HG03095 (cell line): ENCODE measurements at regions not wholly inside any gene's neighbourhood (a gene's known extent, or its start where the extent isn't known, plus 50 kb on each side); places are given as distances from the start of the nearest gene placed in this dataset.
A peak's percentile ranks its signal among the peaks of the same experiment; 100 is the strongest.

Source experiments
- ATAC-seq: cut with Tn5 transposase; IDR thresholded peaks from one replicate; pipeline ENCODE4 v1.9.1; 2021; ENCODE audit warnings: moderate library complexity; ENCODE audit not compliant: unreplicated experiment

DNA sequence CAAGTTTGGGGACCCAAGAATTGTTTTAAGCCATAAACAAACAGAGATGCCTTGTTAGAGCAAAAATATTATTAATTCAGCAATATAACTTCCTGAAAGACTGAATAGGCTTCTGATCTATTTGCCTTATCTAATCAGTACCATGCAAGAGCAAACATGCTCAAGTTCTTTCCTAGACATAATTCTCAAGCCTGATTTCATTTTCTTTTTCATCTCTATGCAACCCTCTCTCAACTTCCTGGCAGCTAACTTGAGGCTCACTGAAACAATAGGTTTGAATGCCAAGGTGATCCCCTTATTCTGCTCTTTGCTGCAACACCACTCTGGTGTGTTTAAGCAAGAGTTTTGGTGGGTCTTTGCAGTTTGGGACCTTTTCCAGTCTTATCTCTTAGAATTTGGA, 230.9 kb upstream of the CD96 start:
- no peak for ATAC-seq

DNA sequence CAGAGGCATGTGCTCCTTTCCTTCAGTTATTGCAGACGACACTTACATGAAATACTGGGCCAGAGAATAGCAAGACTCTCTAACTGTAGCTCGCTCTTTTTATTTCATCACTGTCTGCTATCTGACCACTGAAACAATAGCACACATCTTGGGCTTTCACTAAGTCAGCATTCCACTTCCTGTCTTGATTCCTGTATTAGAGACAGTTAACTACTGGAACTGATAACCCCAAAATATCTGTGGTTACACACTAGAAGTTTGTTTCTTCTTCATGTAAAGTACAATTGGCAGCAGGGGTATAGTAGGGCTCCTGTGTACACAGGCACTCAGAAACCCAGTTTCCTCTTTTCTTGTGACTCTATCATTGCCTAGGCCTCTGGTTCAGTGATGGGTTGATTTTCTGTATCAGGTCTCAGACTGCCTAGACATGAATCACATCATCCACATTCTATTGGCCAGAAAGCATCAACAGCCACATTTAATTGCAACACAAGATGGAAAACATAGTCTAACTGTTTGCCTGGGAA, 230.2 kb upstream of the CD96 start:
- peak; percentile 93 for ATAC-seq

DNA sequence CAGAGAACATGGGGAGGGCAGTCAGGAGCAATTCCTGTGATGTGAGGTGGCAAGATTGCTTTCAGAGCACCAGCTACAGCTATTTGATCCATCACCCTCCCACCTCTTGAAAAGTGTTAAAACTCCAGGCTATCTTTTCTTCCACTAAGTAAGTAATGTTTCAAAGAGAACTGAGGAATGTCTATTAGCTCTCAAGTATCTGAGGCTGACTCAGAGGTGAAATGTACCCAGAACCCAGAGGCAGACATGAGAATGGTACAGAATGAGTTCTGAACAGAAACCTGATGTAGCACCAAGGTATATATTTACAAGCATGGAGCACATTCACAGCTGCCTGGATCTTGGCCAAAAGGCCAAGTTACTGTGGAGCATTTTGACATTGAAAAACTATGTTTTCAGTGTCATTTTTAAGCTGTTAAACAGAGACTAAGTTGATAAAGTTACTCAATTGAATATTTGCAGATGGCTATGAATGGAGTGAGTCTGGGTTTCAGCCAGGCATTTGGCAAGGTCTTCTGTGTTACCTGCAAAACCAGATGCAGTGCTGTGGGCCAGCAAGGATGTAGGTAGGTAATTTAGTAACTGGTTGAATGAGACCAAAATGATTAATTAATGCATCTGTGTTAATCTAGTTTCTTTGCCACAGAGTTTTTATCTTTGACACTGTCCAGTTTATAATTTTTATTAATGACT, 227.7 kb upstream of the CD96 start:
- no peak for ATAC-seq

DNA sequence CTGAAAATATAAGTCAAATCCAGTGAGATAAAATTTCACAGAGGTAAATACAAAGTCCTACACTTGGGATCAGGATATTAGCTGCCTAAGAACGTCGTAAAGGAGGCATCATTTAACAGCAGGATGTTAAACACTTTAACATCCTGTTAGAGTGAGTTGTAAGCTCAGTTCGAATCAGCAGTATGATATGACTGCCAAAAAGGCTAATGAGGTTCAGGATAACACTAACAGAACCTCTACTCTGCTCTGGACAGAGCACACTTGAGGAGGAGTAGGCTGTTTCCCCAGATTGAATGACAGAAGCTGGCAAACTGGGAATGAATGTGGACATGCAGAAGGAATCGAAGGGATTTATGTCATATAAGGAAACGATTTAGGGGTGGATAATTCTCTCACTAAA, 227.1 kb upstream of the CD96 start:
- ATAC-seq, result no peak

DNA sequence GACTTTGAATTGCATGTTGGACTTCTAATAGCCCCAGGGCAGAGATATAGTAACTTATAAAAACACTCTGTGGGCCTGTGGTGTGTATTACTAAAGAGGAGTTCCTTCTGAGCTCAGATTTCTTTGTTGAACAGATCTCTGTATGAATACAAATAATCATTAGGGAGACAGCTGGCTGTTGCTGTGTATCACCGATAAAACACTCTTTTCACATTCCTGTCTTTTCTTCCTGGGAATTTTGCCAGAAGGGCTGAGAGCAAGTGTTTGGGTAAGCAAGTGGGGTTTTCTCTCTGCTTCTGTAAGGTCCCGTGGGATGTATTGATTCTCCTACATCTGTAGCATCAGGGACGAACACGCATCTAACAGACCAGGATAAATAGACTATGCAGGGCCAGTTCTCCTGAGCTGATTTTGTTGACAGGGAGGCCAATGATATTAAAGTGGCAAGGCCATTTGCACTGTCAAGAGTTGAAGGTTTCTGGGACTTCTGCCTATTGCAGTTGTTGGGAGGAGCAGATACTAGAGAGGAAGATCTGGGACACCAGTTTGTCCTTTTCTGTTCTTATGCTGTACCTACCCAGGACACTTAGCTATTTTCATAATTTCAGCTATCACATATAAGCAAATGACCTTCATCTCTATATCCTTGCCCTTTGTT, 225.9 kb upstream of the CD96 start:
- no peak for ATAC-seq

DNA sequence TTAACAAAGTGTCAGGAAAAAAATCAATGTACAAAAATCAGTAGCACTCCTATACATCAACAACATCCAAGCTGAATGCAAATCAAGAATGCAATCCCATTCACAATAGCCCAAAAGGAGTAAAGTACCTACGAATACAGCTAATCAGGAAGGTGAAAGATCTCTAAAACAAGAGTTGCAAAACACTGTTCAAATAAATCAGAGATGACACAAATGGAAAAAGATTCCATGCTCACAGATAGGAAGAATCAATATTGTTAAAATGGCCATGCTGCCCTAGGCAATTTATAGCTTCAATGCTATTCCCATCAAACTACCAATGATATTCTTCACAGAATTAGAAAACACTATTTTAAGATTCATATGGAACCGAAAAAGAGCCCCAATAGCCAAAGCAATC, 223.7 kb upstream of the CD96 start:
- no peak for ATAC-seq

DNA sequence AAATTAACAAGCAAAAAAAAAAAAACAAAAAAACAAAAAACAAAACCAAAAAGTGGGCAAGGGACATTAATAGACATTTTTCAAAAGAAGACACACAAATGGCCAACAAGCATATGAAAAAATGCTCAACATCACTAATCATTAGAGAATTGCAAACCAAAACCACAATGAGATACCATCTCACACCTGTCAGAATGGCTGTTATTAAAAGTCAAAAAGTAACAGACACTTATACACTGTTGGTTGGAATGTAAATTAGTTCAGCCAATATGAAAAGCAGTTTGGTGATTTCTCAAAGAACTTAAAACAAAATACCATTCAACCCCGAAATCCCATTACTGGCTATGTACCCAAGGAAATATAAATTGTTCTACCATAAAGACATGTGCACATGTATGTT, 222.4 kb upstream of the CD96 start:
- ATAC-seq, result no peak

DNA sequence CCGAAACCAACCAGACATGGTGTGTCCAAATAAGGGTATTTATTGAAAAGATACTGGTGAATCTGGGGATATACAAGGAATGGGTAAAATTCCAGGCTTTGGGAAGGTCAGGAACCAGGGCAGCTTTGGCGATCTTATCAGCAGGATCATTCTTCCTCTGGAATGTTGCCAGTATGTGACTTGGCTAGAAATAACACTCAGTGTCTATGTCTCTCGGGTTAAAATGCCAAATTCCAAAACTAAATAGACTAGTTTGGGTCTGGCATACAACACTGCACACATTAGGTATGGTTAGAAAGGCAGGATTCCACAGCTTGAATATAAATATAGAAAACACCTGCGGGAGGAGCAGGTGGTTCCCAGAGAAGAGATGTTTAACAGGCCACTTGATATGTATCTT, 220.2 kb upstream of the CD96 start:
- no peak for ATAC-seq

DNA sequence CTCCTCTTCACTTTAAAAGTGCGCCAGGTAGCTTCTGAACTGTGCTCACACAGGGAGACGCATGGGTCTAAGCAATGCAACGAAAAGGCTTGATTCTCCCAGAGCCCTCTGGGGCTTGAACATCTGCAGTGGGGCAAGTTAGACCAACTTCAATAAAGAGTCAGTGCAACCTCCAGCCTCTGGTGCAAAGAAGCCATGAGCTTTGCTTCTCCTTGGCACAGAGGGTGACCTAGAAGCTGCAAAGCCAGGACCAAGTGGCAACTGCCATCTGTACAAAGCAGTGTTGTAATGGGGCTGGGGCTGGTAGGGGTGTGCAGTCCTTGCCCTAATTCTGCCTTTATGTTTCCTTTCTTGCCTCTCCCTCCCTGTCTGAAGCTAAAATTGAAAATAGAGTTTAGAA, 219.0 kb upstream of the CD96 start:
- no peak for ATAC-seq

DNA sequence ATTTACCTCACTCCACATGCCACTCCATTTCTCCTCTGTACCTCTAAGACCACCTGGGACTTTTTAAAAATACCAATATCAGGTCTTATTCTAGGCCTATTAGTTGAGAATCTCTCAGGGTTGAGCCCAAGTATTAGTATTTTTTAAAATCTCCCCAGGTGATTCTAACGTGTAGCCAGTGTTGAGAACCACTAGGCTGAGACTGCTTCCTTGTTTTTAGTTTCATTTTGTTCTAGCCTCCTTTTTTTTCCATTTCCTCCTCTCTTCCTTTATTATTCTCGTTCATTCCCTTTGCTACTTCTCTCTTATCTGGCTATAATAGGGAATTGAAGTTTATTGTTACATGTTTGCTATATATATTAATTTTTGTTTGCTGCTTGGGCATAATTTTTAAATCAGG, 217.8 kb upstream of the CD96 start:
- no peak for ATAC-seq

DNA sequence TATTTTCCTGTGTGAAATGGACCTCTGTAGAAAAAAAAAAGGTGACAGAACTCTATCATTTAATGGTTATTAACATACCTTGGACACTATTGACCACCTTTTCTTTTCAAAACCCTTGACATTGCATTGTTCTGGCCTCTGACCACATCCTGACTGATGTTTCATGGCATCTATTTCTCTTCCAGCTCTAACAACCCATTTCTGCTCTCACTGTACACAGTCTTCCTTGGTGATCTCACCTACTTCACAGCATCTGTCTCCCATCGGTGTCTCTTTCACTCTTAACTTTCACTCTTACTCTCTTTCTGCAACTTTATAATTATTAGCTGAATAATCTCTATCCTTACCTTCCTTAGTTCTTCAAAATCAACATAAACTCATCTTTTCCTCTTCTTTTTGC, 217.4 kb upstream of the CD96 start:
- peak; percentile 46 for ATAC-seq

DNA sequence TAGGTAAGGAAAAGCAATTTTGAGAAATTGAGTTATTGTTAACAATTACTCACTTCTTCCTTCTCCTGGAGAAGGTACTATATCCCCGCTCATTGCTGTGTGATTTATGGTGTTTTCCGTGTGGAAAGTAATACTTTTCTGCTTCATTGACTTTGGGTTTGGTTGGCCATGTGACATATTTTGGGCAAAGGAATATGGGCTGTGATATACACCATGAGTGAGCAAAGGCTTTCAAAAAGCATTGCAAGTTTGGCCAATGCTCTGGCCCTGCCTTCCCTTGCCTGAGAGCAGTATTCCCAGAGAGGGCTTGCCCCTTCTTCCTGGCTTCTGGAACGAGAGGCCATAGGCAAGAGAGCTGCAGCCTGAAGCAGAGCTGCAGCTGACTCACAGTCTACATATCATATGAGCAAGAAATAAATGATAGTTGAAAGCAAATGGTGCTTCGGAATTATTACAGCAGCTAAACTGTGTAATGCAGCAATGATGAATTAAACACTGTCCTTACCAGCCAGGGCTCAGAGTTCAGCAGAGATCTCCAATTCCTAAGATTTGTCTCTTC, 216.8 kb upstream of the CD96 start:
- ATAC-seq, result no peak

DNA sequence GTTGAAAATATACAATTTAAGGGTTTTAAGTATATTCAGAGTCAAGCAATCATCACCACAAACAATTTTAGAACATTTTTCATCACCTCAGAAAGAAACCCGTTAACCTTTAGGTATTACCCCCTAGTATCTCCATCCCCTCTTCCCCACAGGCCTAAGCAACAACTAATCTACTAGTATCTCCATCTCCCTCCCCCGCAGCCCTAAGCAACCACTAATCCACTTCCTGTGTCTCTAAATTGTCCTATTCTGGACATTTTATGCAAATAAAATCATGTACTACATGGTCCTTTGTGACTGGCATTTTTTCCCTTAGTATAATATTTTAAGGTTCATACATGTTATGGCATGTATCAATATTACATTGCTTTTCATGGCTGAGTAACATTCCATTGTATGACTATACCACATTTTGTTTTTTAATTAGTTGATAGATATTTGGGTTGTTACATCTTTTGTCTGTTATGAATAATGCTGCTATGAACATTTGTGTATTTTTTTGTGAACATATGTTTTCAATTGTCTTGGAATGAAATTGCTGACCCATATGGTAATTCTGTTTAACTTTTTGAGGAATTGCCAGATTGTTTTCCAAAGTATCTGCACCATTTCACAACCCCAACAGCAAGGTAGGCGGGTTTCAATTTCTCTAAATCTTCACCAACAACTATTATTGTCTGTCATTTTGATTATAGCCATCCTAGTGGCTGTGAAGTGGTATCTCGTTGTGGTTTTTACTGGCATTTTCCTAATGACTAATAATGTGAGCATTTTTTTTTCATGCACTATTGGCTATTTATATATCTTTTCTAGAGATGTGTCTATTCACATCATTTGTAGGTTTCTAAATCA, 215.6 kb upstream of the CD96 start:
- ATAC-seq, result peak; percentile 51

DNA sequence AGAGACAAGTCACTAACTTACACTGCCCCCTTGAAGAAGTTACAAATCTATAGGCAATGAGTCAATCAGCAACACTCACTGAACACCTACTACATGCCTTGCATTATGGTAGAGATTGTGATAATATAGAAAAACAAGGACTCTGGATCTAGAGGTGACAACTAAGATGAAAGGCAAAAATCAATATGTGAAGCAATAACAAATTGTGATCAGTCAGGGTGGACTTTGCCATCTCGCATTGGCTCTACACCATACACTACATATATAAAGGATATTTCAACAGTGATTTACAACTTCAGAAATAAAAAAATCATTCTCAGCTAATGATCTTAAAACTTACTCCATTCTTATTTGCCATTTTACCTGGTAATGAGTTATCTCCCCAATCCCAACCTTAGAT, 210.7 kb upstream of the CD96 start:
- no peak for ATAC-seq

DNA sequence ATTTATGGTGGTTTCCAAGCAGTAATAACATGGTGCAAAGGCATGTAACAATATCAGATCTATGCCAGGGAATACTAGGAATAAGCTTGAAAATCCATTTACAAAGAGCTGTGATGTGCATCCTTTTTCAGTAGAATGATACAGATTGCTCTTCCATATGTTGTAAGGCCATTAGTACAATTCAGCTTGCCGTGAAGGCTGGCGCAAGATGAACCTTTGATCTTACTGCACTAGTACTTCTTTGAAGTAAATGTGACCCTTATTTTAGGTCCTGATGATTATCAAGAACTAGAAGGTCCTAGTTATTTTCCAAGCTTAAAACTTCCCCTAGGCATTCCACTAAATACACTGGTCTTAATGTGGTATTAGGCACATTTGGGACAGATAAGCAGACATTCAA, 210.1 kb upstream of the CD96 start:
- ATAC-seq, result no peak

DNA sequence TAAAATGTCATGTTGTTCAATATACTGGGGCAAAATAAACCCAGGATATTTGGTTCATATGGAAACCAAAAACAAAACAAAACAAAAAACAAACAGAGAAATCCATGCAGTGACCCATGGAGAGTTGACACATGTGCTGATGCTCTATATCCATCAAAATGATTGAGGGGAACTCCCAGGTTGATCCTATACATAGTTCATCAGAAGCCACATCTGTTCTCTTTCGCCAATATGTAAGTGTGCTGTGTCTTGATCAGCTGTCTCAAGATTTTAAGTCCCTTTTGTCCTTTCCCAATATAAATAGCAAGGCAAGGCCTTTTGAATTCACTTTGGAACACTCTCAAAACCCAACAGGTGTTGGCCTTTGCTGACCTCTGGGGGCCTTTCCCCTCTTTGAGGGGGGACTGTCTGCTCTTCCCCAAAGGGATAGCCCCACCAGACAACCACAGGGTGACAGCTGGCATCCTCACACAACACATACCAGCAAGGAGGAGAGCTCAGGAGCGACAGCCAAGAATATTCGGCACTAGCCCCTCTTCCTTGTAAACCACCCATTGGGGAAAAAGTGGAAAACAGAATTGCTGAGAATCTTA, 209.4 kb upstream of the CD96 start:
- ATAC-seq, result no peak

DNA sequence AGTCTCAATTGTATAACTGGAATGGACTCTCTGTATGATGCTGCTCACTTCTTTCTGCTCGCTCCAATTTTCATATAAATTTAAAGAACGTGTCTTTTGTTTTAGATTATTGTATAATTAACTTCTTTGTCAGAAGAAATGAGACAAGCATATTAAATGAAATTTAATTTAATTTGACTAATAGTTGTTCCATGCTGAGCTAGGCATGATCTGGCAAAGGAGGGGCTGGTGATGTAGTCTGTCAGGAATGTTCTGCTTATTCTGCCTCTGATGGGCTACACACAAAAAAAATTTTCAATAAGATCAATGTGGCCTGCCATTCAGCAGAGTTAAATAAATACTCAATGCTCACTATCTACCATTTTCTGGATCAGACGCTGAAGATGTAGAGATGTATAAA, 208.4 kb upstream of the CD96 start:
- ATAC-seq, result no peak

DNA sequence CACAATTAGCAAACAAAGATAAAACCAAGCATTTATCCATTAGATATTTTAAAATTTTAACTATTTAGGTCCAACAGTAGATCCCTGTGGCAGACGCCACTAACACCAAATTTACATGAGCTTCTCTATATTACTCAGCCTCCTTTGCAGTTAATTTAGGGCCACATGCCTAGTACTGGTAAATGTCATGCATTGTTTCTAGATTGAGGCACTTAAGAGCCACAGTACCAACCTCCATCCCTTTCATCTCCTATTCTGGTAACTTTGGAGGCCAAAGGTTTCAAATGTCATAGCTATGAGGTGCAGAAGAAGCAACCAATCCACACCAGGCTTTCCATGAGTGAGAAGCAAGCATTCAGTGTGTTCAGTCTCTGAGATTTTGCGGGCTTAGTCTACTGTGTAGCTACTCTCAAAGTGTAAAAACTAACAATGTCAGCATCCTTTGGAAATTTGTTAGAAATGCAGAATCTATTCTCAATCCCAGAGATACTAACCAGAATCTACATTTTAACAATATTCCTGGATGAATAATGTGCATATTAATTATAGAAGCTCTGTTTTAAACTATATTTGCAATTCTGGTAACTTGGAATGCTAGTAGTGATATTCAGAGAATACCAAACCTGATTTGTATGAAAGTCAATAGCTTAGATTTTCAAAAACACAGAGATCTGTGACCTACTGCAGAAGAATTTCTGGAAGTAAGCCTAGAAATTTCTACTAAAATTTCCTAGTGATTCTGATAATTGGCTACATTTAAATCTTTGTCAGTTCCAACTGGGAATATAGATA, 206.3 kb upstream of the CD96 start:
- ATAC-seq, result no peak

DNA sequence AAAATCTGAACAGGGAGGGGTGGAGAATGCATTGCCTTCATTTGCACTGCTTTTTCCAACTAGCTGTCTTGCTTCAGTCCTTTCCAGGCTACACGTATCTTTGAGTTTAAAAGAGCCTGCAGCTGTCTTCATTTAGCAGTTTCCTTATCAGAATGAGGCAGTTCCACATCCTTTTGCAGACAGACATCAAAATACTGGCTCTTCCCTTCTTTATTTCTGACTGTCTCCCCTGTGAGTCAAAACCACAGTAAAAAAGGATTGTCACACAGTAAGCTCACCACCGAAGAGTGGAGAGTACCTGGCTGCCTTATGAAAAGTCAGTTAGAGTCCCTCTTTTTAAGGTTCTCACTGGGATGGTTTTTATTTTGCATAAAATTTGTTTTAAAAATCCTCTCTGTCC, 205.5 kb upstream of the CD96 start:
- ATAC-seq, result no peak

DNA sequence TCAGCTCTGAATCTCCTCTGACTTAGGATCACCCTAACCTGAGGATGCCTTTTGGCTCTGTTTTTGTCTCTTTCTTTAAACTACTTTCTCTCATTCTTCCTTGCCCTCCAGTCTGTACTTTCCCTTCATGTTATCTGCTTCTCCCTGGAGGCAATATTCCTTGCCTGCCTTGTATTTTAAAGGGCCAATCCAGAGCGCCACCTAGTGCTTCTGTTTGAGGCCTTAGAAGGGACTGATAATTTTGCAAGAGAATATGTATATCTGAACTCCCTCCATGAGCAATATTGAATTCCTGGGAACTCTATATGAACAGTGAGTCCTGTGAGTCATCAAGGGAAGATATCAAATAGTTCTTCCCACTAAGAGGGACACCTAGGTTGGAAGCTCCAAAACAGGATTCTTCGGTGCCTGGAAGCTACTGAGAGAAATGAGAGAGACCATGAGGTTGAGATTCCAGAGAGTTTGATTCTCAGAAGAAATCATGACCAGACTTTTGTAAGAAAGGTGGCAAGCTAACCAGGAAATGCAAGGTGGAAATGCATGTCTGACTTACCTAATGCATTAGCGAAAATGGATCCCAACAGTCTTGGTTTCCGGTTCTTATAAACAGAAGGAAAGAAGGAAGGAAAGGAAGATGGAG, 203.8 kb upstream of the CD96 start:
- no peak for ATAC-seq
